T-helper 1 cell treated with Interleukin-12 subunit alpha and Interleukin-12 subunit beta and Interleukin-4 antibody, amounts not matched to agents 30 ng/mL and 1 ng/mL, for 36 hours (primary cell): ENCODE measurements at regions not wholly inside any gene's neighbourhood (a gene's known extent, or its start where the extent isn't known, plus 50 kb on each side); places are given as distances from the start of the nearest gene placed in this dataset.
"Not testable (repeated sequence)": the region's sequence is repeated elsewhere in the genome, so short reads cannot be mapped to it uniquely, and the experiment has no call there.

Experiments
- intact Hi-C: fragments of 100-400 bp; cut with micrococcal nuclease; formaldehyde crosslinking; loops from one replicate; pipeline ENCODE4 v1.15.1; 2024

DNA sequence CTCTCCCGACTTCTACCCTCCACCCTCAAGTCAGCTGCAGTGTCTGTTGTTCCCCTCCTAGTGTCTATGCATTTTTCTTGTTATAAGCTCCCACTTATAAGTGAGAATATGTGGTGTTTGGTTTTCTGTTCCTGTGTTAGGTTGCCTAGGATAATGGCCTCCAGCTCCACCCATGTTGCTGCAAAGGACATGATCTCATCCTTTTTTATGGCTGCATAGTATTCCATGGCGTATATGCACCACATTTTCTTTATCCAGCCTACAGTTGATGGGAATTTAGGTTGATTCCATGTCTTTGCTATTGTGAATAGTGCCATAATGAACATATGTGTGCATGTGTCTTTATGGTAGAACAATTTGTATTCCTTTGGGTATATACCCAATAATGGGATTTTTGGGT is 80.7 kb downstream of the SPTSSA start:
- intact Hi-C loops: not testable (repeated sequence)

DNA sequence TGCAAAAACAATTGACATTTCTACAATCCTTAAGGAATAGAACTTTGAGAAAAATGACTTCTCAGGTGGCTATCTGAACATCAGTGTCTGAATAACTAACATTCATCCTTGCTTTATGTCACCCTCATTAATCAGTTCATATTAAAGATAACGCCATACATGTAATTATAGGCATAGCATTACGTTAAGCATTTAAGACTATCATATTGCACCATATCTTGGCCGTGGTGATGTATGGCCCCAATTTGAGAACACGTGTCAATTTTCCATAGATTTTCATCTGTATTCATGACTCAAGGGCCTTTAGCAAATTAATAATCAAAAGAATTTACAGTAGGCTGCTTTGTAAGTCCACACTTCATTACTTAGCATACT is 81.6 kb downstream of the SPTSSA start:
- intact Hi-C loops: no loop called here

DNA sequence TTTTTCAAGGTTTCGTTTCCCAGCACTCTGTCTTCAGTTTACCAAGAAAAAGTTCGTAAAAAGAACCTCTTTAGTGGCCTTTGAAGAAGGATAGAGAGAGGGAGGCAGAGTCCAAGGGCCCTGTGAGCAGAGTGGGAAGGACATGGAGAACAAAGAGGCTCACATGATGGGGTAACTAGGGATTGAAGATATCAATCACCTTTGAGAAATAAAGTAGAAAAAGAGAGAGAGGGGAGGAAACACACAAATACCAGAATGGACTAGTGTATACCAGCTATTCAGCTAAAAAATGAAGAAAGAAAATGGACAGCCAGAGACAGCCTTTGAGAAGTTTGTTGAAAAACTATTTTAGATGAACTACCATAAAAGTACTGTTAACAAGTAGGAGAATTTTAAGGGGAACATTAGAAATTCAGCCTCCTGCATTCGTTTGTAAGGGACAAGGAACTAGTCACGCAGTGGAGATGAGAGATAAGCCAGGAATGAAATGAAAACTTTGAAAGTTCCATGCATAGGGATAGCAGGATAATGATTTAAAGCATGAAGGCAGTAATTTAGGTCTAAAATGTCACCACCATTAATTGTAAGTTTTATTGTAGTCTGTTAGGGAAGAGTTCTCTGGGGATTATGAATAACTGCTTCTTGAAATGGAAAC is 82.1 kb downstream of the SPTSSA start:
- intact Hi-C loops: no loop called here

DNA sequence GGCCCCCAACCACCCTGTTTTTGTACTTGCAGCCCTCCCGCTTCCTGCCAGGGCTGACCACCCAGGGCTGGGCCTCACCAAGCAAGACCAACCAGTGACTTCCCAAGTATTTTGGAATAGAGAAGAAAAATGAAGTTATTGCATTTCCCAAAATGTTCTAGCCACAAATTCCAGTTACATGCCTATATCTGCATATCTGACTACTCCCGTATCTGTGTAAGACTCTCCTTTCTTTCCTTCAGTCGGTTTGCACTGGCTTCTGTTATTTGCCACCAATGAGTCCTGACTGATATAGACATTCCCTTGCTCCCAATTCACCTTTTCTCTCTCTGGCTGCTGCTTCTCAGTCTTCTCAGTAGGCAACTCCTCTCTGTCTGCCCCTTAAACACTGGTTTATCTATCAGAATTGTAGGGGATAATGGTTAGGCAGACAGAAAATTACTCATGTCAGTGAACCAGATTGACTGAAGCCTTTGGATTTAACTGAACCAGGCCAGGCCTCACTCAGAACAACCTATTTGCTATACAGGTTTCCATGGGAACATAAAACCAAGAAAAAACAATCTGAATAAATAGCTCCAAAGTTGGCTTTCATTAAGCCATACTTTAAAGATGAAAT is 85.3 kb downstream of the SPTSSA start:
- intact Hi-C loops: no loop called here

DNA sequence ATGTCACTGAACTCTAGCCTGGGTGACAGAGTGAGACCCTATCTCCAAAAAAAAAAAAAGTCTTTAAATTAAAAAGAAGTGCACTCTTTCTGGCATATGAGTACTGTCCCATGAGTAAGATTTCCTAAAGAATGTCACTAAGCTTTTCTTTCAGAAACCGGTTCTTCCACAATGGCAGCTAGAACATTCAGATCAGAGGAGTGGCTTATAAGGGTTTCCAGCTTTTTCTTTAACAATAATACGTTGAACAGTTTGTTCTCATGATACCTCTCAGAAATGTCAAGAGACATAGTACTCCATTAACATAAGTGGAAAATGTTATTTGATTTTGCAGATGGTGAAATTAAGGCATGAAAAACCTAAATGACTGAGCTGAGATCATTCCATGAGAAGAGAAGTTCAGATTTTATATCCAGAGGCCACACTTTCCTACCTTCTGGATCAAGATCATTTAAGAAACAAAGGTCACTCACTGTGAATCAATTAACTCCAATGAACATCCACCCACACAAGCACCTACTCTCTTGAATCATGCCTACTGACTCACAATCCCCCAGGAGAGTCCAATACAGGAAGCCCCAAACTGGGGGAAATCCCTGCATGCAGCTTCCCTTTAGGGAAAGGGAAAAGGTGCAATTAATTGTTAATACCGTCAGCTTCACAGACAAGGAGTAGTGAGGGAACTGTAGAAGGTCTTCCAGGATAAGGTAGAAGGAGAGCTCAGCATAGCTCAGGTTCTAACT is 86.9 kb downstream of the SPTSSA start:
- intact Hi-C loops: no loop called here

GRCh38 chr14:34373191-34373590 is 88.8 kb downstream of the SPTSSA start:
- intact Hi-C loops: no loop called here

GRCh38 chr14:34372786-34373185 is 89.3 kb downstream of the SPTSSA start:
- intact Hi-C loops: no loop called here

GRCh38 chr14:34369648-34370030 is 92.4 kb downstream of the SPTSSA start:
- intact Hi-C loops: no loop called here

- intact Hi-C loops: no loop called here
Observed at GRCh38 chr14:34368971-34369647, 92.9 kb downstream of the SPTSSA start.

- intact Hi-C loops: no loop called here
Observed at GRCh38 chr14:34368115-34368970, 93.7 kb downstream of the SPTSSA start.

DNA sequence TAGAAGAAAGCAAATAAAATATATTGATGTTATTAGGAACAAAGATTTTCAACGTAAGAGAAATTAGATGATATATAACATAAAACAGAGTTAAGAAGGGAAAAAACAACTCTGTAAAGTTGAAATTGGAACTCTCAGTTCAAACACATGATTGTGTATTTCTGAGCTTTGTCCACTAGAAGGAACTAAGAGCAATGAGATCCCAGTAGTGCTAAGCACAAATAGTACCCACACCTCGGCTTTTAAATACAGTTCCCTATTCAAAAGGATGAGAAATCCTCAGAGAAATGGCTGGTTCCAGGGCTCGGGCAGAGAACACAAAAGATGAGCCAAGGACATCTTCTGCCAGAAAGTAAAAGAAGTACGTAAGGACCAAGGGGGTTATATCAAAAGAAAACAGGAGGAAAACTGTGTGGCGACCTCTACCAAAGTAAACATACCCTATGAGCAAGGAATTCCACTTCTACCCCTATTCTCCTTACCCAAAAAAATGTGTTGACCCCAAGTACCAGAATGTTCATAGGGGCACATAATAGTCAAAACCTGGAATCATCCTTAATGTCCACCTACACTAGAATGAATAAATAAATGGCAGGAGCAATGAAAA is 96.6 kb downstream of the SPTSSA start:
- intact Hi-C loops: no loop called here

- intact Hi-C loops: no loop called here
Observed at GRCh38 chr14:34364201-34364600, 97.8 kb downstream of the SPTSSA start.

DNA sequence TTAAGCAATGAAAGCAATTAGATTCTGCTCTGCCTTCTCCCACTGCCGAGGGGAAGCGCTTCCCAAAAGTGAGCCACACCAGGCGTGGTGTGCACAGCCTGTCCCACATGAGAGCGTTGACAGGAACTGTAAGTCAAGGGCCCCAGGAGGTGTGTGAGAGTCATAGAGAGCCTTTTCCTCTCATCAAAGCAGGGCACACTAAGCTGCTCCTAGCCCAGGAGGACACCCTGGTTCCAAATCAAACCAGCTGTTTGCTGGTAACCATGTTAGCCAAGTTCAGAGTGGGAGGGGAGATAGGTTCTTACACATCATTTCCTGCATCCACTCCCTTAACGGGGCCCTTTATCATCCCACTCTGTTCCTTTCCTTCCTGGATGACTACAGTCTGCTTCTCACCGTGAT is 98.3 kb downstream of the SPTSSA start:
- intact Hi-C loops: no loop called here

DNA sequence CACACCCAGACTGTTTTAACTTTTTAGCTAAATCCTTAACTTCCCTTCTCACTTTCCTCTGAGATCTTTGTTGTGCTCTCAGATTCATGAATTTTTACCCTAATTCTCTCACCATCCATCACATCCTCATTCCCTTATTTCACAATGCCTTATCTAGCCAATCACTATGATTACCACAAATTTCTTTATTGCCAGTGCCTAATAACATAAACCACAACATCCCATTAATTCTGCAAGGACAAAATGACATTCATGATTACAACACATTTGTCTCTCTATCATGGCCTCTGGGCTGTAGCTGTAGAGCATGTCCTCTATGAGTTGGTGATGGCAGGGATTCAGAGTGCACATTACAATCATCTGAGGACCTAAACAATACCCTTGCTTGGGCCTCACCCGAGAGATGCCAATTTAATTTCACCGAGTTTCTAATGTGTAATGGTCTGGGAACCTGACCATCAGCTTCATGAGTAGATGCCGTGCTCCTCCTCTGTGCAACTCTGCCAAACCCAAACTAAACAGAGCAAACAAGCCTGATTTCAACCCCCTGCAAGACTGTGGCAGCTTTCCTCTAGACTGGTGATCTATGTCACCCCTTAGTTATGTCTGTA is 99.3 kb downstream of the SPTSSA start:
- intact Hi-C loops: no loop called here

GRCh38 chr14:34361504-34362011 is 100.5 kb downstream of the SPTSSA start:
- intact Hi-C loops: no loop called here

- intact Hi-C loops: no loop called here
Observed at GRCh38 chr14:34359420-34360117, 102.5 kb downstream of the SPTSSA start.

DNA sequence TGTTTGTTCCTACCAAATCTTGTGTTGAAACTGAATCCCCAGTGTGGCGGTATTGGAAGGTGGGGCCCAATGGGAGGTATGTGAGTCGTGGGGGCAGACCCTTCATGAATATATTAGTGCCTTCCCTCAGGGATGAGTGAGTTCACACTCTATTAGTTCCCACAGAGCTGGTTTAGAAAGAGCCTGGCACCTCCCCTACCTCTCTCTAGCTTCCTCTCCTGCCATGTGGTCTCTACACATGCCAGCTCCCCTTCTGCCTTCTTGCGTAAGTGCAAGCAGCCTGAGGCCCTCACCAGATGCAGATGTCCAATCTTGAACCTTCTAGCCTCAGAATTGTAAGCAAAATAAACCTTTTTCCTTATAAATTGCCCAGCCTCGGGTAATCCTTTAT is 105.8 kb downstream of the SPTSSA start:
- intact Hi-C loops: no loop called here

GRCh38 chr14:34355584-34356263 is 106.3 kb downstream of the SPTSSA start:
- intact Hi-C loops: no loop called here

GRCh38 chr14:34354556-34354955 is 107.5 kb downstream of the SPTSSA start:
- intact Hi-C loops: no loop called here
